ENCODE measurements at regions not wholly inside any gene's neighbourhood (a gene's known extent, or its start where the extent isn't known, plus 50 kb on each side); places are given as distances from the start of the nearest gene placed in this dataset.

DNA sequence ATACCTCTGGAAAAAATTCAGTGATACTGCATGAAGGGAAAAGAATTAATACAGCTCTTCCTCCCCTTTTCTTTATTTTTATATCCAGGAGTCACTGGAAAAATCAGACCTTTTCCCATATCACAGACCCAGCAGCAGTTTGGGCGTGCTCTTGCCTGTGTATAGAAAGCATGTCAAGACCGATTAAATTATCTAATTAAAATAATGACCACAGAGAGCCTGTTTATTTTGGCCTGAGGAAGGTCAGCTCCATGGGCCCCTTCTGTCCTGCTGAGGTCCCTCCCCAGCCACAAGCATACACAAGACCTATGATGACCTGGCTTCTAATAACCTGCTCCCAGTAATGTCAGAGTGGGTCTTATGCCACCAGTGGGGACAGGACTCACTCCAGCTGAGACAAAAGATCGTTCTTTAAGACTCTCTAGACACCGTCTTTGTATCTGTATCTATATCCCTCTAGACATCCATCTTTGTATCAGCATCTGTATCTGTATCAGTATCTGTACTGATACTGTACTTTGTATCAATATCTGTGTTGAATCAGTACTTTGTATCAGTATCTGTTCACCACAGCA is 147.8 kb downstream of the VAPA start:
- TF ChIP-seq EZH2 (IDR thresholded peaks at IDR 0.05) (no peak), POLR2AphosphoS5 (IDR thresholded peaks at IDR 0.05; ENCODE audit: borderline replicate concordance, low read depth, low read length) (no peak)
